Erythroblast (primary cell): ENCODE measurements at regions not wholly inside any gene's neighbourhood (a gene's known extent, or its start where the extent isn't known, plus 50 kb on each side); places are given as distances from the start of the nearest gene placed in this dataset.

Experiments
- GATA1 ChIP-seq: IDR thresholded peaks from 2 replicates; pipeline ENCODE4 v1.6.1; 2011; ENCODE audit warnings: low read depth, mild to moderate bottlenecking, control low read depth, low read length, moderate library complexity
- POLR2A ChIP-seq: IDR thresholded peaks from 2 replicates; pipeline ENCODE4 v1.6.1; 2011; ENCODE audit warnings: mild to moderate bottlenecking, low read length

DNA sequence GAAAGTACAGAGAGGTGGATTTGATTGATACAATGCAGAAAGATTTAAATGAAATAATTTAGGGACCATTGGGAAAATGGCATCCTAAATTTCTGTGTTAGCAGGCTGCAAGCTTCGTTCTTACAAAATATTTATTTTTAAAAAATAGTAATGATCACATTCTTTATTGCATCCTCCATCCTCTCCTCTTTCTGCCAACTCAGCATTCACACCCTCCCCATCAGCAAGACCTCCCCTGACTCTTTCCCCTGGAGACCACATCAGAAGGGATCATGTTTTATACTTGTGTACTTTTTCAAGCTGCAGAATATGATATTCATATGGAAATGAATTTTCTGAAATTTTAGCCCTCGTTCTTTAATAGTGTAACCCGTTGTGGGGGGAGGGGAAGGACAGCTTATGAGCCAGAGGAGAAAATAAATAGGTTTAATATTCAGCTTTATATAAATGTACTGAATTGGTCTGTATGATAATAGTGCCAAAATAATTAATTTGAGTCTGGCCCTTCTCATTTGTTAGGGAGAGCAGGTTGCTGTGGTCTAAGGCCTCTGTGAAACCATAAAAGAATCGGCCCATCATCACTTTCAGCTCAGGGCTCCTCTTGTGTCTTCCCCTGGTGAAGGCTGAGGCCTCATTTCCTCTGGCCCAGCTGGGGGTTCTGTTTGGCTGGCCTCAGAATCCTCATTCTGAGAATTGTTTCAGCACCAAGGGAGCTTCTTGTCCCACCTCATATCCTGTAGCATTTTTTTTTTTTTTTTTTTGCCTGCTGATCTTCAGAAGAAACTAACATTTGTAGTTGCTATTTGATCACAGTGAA is 330.8 kb downstream of the TXNL1 start:
- no peak for TF ChIP-seq POLR2A
- no peak for TF ChIP-seq GATA1
